Cardiac muscle cell (in vitro differentiated cells and primary cell): ENCODE measurements at regions not wholly inside any gene's neighbourhood (a gene's known extent, or its start where the extent isn't known, plus 50 kb on each side); places are given as distances from the start of the nearest gene placed in this dataset.
"Not testable (repeated sequence)": the region's sequence is repeated elsewhere in the genome, so short reads cannot be mapped to it uniquely, and the experiment has no call there.

ENCODE experiments used
- DNase-seq, 2 donors: peaks; one replicate each; pipeline versions ENCODE4 v3.0.0 to v3.0.0-alpha.2; 2010 to 2017; ENCODE audit warnings: low read depth in 1 of 2, low spot score in 1 of 2
- H3K27ac ChIP-seq: fragments of 200-600 bp; sonication (generic); 2 replicates; pipeline ENCODE4 v1.5.1; 2016
- H3K27me3 ChIP-seq: fragments of 200-600 bp; sonication (generic); 2 replicates; pipeline ENCODE4 v1.6.0; 2016; ENCODE audit warnings: control low read depth
- H3K36me3 ChIP-seq: fragments of 200-600 bp; sonication (generic); 2 replicates; pipeline ENCODE4 v1.5.1; 2016; ENCODE audit warnings: control low read depth
- H3K4me1 ChIP-seq: fragments of 200-600 bp; sonication (generic); 2 replicates; pipeline ENCODE4 v1.8.1; 2017; ENCODE audit warnings: low read depth, mild to moderate bottlenecking, mixed run types
- H3K4me3 ChIP-seq: fragments of 200-600 bp; sonication (generic); 2 replicates; pipeline ENCODE4 v1.5.1; 2016; ENCODE audit warnings: mild to moderate bottlenecking
- H3K9me3 ChIP-seq: fragments of 200-600 bp; sonication (generic); 2 replicates; pipeline ENCODE4 v1.5.1; 2017; ENCODE audit warnings: low read depth, mild to moderate bottlenecking, control low read depth
- CTCF ChIP-seq: IDR thresholded peaks from 2 replicates; pipeline ENCODE4 v1.5.1; 2012; ENCODE audit warnings: low read depth, mild to moderate bottlenecking, low read length

DNA sequence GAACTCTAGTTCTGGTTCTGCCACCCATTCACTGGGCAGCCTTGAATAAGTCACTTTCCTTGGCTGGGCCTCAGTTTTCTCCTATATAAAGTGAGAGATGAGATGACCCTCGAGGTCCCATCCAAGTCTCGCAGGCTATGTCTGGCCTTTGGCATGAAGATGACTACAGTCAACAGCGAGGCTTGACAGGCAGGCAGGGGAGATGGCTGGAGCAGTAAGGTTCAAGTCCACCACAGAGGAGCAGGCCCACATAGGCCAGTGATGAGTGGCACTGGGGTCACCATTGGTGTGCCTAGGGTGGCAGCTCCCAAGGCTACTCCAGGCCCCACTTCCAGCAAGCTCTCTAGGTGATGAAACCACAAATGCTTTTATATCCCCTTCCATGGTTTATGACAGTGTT, 161.4 kb downstream of the ZFP36L2 start:
- H3K4me3 ChIP-seq = no peak overlapping the region
- DNase-seq = no peak
- H3K27me3 ChIP-seq = no peaks in the 10 kb centered on the region
- no peak overlapping the region for H3K27ac ChIP-seq
- no peak for TF ChIP-seq CTCF
- H3K4me1 ChIP-seq = no peaks in the 10 kb centered on the region
- no peaks in the 10 kb centered on the region for H3K36me3 ChIP-seq
- H3K9me3 ChIP-seq = no peaks in the 10 kb centered on the region

DNA sequence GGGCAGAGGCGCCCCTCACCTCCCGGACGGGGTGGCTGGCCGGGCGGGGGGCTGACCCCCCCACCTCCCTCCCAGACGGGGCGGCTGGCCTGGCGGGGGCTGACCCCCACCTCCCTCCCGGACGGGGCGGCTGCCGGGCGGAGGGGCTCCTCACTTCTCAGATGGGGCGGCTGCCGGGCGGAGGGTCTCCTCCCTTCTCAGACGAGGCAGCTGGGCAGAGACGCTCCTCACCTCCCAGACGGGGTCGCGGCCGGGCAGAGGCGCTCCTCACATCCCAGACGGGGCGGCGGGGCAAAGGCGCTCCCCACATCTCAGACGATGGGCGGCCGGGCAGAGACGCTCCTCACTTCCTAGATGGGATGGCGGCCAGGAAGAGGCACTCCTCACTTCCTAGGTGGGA, 163.3 kb downstream of the ZFP36L2 start:
- H3K36me3 ChIP-seq, H3K9me3 ChIP-seq, H3K27ac ChIP-seq, DNase-seq, H3K4me3 ChIP-seq, H3K4me1 ChIP-seq, H3K27me3 ChIP-seq: not testable (repeated sequence)

DNA sequence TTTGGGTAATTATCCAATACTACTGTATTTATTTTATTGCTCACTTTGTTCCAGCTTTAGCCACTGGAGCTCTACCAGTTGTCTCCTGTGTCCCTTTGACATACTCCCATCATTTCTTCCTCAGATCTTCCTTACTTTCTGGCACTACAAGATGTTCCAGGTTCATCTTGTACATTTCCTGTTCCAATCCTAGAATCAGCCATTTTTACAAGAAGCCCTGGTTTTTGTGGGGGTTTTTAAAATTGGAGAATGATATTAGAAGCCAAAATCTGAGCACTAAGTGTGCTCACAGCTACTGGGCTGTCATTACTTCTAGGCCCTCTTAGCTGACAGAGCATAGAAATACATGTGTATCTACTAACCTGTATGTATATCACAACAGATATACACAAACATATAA, 164.3 kb downstream of the ZFP36L2 start:
- Histone ChIP-seq H3K4me1 (peaks cover 8% of the 10 kb centered on the region), H3K27me3 (no peaks in the 10 kb centered on the region), H3K27ac (no peak overlapping the region), H3K4me3 (no peak overlapping the region), H3K36me3 (no peaks in the 10 kb centered on the region), H3K9me3 (no peaks in the 10 kb centered on the region)
- no peak for DNase-seq
- no peak for TF ChIP-seq CTCF

DNA sequence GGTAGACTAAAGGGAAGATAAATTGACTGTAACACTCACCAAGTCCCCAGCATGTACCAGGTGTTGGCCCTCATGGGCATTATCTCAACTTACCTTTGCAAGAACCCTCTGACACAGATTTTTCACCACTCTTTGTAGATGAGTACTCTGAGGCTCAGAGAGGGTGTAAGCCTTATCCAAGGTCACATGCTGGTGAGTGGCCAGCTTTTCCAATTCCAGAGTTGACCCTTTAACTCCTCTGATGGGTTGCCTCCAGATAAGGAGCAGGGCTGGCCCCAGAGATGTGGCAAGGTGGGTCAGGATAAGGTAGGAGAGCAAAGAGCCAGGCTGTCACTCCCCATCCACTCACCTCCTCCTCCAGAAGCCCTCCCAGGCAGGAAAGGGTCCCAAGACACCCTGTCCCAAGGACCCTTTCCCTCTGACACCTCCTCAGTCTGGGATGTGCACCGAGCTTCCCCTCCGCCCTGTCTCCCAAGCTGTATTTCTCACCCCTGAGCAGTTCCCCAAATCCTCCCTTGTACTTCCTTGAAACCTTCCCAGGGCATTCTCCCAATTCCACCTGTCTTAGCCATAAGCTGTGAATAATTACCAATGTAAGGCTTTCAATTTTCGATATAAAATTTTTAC, 165.9 kb downstream of the ZFP36L2 start:
- no peaks in the 10 kb centered on the region for H3K36me3 ChIP-seq
- peaks cover 8% of the 10 kb centered on the region for H3K4me1 ChIP-seq
- TF ChIP-seq CTCF = no peak
- H3K27me3 ChIP-seq = no peaks in the 10 kb centered on the region
- no peak overlapping the region for H3K4me3 ChIP-seq
- no peaks in the 10 kb centered on the region for H3K9me3 ChIP-seq
- H3K27ac ChIP-seq = no peak overlapping the region
- no peak for DNase-seq

DNA sequence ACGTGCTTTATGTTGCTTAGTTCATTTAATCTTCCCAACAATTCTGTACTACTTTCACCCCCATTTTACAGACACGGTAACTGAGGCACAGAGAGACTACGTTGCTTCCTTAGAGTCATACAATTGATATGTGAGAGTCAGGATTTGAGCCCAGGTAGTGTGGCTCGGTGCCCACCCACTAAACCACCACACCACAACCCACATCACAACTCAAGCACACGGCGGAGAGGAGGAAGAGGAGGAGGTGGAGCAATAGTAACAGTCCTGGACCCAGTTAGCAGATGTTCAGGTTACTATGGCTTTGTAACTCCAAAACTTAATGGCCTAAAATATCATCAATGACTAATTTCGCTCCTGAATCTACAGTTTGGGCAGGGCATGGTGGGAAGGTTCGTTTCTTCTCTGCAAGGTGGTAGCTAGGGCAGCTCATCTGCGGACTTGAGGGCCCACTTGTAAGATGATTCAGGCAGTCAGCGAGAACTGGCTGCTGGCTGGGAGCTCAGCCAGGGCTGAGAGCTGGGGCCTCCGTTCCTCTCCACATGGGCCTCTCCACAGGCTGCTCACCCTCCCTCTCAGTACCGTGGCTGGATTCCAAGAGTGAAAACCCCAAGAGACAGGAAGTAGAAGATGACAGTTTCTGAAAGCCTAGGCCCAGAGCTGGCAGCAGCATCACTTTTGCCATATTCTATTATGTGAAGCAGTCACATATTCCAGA, 167.1 kb downstream of the ZFP36L2 start:
- Histone ChIP-seq H3K9me3 (no peaks in the 10 kb centered on the region), H3K4me3 (no peak overlapping the region), H3K27me3 (no peaks in the 10 kb centered on the region), H3K27ac (peak overlapping the region; percentile 16), H3K36me3 (no peaks in the 10 kb centered on the region), H3K4me1 (peaks cover 8% of the 10 kb centered on the region)
- TF ChIP-seq CTCF = no peak
- DNase-seq = peak; percentile 80 to 97

- Histone ChIP-seq H3K4me3 (no peak overlapping the region), H3K27me3 (no peaks in the 10 kb centered on the region), H3K27ac (no peak overlapping the region), H3K4me1 (peaks cover 8% of the 10 kb centered on the region), H3K36me3 (no peaks in the 10 kb centered on the region), H3K9me3 (no peaks in the 10 kb centered on the region)
- no peak for DNase-seq
- TF ChIP-seq CTCF = no peak
Observed at GRCh38 chr2:43058726-43059110, 167.7 kb downstream of the ZFP36L2 start.
